NCI-H2081 treated with DMSO at 0.1 percent for 48 hours (cell line): ENCODE measurements at regions not wholly inside any gene's neighbourhood (a gene's known extent, or its start where the extent isn't known, plus 50 kb on each side); places are given as distances from the start of the nearest gene placed in this dataset.

Source experiments
- DNase-seq: peaks from one replicate; lab custom pipeline; 2025; lab: John Stamatoyannopoulos, UW

DNA sequence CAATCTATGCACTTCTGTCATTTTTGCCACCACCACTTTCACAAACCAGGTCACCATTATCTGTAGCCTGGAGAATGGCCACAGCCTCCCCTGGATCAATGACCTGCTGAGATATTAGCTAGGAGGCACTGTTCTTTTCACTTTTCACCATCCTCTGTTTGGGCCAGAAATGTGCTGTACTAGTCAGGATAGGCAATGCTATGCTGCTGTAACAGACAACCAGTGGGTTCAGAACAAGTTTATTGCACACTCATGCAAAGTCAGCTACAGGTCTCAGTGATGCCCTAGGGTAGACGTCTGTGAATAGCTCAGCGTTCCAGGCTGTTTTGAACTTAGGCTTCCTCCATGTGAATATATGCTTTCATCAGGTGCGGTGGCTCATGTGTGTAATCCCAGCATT, 231.5 kb downstream of the SUDS3 start:
- no peak for DNase-seq

DNA sequence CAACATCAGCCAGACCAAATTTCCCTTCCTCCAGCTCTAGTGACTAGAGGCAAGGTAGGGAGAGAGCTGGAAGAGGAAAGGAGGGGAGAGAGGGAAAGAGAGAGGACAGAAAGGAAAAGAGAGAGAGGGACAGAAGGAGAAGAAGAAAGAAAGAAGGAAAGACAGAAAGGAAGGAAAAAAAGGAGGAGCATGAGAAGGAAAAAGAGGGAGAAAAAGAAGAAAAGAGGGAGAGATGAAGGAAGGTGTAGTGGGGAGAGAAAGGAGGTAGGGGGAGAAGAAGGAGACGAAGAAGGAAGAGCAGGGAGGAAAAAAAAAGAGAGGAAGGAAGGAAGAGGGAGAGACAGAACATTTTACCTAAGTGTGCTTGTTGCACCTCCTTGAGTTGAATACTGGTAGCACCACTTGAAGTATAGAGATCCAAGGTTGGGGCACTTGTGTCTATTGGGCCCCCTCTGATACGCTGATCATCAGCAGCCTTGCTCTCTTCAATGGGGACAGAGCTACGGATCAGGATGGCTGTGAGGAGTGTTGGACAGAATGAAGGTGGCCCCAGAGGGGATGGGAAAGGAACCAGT, 232.5 kb downstream of the SUDS3 start:
- DNase-seq: no peak

DNA sequence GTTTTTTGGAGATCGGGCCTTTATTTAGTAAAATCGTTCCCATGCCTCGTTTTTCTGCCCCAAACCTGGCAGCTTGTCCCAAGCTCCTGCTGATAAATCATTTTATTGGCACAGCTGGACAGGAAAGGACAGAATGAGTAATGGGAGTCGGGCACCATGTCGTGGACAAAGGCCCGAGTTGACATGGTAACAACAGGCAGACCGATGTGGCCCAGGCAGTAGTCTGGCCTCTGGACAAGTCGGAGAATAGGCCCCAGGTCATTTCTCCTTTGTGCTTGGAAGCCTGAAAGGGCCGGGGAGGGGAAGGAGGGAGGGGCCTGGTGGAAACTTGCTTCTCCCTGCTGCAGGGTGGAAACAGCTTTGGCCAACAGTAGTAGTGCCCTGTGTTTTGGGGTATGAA, 234.9 kb downstream of the SUDS3 start:
- no peak for DNase-seq

DNA sequence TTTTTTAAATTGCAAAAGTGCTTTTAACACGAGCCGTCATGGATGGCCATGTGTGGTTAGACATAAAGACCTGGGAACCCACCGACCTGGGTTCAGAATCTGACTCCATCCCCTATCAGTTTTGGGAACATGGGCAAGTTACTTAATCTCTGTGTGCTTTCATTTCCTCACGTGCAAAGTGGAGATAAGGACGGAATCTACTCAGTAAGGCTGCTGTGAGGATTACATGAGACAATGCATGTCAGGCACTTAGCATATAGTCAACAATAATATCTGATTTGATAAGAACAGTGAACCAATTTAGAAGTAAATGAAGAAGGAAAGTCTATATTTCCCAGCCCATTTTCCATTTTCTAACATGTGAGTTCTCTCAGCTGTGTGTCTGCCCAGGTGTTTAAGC, 235.4 kb downstream of the SUDS3 start:
- DNase-seq: no peak

DNA sequence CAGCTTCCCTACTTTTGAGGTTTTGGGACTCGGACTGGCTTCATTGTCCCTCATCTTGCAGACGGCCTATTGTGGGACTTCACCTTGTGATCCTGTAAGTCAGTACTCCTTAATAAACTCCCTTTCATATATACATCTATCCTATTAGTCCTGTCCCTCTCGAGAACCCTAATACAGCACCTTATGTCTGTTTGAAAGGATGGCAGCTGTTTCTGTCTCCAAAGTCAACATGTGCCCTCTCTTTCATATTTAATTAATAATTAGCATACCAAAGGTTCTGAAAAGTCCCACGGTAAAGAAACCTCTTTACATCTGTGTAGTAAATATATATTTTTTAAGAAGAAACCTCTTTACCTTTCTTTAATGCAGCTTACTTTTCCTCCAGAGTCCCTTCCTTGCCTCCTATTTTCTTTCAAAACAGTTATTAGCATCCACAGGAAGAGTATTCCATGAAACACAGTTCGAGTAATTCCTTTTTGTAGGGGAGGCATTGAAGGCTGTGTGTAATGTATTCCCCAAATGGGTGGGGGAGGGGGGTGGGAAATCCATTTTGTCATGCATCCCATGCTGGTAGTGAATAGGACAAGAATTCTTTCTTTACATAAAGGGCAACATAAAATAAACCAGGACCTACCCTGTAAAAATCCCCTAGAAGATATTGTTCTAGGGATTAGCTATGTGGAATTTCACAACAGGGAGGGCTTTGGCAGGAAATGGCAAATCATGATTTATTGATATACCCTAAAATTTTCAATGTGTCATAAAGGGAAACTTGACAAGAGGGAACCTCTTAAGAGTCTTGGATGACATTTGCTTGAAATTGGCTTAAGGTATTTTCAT, 241.5 kb downstream of the SUDS3 start:
- no peak for DNase-seq

DNA sequence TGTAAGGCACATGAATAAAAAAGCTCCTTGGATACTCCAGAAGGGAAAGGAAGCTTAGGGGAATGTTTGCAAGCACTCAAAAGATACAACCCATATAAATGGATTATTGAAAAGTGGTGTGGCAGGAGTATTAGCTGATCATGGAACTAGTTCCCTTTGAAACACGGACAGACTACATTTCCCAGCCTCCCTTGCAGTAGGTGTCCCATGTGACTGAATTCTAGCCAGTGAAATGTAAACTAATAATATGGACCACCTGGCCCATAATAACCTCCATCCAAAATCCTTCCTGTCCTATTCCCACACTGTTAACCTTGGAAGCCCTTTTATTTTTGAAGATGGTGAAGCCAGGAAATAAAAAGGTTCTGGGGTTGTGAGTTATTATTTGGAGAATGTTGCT, 242.3 kb downstream of the SUDS3 start:
- no peak for DNase-seq

DNA sequence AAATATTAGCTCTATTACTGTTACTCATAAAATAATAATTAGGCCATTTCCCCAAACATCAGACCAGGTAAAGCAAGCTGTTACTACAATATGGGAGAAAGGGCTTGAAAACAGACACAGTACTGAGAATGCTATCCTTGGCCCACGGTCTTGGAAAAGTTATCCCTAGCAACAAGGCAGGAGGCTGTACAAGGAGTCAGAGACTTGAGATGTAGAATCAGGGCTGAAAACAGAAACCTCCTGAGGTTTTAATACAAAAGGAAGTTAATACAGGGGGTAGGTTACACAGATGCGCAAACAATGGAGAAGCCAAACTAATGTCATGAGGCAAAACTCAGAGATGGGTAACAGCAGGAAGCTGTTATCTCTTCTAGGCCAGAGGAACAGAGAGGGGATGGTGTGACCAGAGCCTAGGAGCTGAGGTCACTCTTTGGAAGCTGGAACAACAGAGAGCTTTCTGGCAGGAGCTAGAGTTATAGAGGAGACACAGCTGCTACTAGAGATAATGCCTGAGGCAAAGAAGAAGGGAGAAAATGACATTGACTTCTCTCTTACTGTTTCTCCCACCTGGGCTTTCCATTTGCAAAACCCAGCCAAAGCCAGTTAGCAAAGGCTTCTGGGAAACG, 248.8 kb downstream of the SUDS3 start:
- DNase-seq: no peak

DNA sequence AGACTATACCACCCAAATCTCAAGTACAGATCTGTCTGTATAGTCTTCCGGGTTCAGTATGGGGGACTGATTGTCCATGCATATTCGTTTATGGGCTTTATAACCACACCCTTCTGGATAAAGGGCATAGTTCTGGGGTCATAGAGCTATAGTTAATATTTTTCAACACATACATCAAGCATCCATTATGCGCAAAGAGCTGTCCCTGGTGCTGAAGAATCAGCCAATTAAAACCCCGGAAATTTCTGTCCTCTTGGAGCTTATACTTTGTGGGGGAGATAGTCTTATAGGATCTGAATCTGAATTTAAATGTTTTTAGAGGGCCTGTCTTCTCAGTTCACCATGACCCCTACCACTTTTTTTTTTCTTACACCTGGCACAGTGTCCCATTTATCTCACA, 256.7 kb downstream of the SUDS3 start:
- DNase-seq: no peak

DNA sequence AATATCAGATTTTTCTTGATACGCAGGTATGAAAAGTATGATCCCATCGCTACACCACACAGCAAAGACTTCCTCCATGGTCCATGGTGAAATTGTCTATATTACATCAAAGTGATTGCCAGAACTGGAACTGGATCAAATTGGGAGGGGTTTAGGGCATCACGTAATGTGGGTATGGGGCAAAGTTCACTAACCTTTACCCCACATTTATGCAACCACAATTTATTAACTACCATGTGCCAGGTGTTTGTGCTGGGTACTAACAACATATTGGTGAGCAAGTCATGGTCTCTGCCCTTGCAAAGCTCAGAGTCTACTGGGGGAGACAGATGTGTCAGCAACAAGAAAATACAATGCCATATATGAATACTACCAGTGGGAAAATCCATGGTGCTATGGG, 258.9 kb downstream of the SUDS3 start:
- DNase-seq: no peak

DNA sequence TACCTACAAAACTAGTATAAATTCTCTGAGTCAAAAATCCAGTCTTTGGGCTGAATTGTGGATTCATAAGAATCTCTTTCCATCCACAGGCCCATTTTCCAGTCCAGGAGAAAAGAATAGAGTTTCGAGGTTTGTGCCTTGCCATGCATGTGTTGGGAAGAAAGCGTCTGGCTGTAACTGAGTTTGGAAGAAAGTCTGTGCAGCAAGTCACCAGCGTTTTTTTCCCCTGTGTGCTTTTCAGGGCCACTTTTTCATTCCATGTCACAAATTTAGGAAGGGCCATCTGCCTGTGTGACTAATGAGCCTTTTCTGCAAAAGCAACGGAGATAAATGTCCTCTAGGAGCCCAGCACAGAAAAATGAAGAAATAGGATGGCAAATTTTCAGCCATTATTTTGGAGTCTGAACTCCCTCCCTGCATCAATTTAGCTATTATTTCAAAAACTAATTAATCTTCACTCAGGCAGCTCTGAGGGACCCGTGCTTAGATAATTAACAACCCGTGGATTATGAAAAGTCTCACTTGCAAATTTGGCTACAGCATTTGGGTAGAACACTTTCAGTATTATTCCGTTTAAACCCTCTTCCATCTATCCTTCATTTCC, 261.5 kb downstream of the SUDS3 start:
- no peak for DNase-seq

DNA sequence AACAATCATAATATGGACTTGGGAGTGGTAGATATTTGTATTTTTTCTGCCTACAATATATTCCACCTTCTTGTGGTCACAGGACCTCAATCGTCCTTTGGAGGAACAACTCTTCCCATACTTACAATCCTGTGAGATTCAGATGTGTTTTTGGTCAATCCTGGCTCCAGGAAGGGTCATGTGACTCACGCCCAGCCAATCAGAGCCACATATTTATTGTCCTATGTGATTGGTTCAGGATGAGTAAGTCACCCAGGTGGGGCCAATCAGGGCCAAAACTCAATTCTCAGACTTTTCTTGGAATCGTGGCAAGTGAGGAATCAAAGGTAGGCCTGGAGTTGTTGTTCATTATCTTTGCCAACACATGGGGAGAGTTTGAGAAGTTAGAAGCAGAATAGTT, 264.9 kb downstream of the SUDS3 start:
- DNase-seq: no peak

DNA sequence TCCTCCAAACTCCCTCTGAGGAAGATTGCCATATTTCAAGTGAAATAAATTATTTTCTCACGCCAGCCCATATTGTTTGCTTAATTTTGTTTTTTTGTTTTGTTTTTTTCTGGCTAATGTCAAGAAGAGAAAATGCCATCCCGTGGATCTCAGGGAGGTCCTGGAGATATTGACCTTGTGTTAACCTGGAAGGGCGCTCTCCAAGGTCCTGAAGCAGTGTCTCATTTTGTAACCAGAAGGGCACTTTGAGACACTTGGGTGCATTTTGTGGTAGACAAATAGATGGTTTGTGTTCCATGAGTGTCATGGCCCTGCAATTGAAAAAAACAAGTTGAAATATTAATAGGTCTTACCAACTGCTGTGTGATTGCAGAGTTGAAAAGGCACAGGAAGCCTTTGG, 268.9 kb downstream of the SUDS3 start:
- no peak for DNase-seq

DNA sequence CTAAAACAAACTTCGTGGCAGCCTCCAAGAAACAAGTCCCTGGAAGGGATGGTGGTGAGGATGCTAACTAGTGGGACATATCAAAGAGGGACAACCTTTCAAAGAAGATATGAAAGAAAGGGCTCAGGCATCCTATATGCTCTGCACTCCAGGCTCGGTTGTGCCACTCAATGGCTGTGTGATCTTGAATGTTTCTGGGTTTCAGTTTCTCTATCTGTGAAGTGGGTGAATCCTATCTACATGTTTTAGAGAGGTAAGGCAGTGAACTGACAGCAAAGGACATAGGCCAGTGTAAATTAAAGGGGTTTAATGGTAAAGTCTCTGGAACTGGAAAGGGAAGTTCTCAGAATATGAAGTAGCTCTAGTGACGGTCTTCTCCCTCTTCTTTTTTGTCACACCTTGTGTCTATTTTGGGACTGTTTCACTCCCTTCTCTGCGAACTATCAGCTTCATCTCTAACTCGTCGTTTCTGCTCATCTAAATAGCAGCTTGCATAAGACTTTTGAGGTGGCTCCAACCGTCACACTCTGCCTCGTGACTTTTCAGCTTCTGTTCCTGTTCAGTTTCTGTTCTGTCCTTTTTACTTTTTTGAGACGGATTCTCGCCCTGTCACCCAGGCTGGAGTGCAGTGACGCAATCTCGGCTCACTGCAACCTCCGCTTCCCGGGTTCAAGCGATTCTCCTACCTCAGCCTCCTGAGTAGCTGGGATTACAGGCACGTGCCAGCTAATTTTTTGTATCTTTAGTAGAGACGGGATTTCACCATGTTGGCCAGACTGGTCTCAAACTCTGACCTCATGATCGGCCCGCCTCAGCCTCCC, 273.6 kb downstream of the SUDS3 start:
- no peak for DNase-seq

DNA sequence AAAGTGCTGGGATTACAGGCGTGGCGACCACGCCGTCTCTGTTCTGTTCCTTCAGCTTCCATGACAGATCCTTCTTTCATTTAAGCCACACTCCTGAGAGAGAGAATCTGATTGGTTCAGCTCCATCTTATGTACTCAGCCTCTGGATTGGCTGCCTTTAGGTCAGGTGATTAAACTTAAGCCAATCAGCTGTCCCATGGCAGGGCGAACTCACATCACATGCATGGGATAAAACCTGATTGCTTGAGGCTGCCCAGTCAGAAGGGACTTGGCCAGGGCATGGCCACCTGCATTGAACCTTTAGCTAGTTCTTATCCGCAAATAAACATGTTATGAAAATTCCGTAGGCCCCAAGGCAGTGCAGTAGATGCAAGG, 274.2 kb downstream of the SUDS3 start:
- no peak for DNase-seq

DNA sequence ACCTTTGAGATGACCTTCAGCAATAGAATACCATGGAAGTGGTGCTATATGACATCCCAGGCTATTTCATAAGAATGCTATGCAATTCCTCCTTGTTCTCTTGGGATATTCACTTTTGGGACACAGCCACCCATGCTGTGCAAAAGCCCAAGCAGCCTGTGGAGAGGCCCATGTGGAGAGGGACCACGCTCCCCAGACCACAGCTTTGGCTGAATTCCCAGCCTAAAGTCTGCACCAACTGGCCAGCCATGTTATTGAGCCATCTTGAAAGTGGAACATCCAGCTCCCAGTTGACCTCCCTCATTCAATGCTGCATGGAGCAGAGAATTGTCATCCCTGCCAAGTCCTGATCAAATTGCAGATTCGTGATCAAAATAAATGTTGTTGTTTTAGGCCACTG, 275.1 kb downstream of the SUDS3 start:
- no peak for DNase-seq

DNA sequence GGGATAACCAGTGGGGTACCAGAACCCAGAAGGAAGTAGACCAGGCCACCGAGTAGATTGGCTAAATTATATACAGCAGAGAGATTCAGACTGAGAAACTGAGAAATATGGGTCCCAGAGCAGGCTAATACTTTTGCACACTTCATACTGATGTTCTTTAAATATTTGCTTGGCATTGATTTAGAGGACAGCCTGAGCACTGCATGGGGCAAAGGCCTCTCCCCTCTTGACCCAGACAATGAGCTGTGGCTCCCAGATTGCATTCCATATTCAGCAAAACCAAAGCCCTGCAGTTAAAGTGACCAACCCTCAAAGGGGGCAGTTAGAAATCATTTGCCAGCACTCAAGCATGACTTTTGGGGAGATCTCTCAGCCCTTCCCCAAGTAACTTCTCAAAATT, 279.2 kb downstream of the SUDS3 start:
- DNase-seq: no peak

DNA sequence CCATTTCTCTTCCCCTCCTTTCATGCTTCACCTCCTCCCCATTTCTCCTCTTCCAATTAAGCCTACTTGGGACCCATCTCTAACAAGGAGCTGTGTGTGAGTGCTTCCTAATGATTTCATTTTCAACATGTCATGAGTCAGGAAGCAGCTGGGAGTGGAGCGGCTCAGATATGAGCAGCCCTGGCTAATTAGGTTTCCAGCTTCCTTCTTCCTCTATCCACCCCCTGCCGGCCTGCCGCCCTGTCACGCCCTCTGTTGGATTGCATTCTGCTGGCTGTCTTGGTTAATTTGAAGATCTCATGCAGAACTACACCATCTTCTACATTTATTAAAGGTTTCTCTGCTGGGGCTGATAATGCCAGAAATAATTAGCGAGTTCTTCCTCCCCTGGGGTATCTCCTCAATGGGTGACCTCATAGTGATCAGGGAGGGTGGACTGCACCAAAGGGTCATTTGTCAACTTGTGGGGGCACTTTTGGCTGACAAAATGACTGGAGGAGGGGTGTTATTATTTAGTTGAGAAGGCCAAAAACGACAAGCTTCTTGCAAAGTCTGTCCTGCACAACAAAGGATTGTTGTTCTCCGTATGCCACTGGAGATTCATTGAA, 300.9 kb upstream of the SRRM4 start:
- DNase-seq: no peak

DNA sequence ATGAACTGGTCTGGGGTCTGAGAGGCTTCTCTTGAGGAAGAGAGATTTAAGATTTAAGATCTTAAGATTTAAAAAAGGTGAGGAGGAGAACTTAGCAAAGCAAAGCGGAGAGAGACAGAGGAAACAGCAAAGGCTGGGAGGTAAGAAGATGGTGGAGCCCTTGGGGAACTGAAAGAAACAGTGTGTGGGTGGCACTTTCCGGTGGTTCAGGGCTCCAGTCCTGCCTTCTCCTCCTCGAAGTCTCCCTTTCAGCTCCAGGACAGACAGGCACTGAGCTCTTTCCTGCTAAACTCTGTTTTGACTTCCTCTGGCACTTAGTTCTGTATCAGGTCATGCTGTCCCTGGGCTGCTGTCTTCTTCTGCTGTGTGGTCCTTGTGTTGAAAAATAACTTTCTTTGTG, 298.7 kb upstream of the SRRM4 start:
- DNase-seq: no peak

DNA sequence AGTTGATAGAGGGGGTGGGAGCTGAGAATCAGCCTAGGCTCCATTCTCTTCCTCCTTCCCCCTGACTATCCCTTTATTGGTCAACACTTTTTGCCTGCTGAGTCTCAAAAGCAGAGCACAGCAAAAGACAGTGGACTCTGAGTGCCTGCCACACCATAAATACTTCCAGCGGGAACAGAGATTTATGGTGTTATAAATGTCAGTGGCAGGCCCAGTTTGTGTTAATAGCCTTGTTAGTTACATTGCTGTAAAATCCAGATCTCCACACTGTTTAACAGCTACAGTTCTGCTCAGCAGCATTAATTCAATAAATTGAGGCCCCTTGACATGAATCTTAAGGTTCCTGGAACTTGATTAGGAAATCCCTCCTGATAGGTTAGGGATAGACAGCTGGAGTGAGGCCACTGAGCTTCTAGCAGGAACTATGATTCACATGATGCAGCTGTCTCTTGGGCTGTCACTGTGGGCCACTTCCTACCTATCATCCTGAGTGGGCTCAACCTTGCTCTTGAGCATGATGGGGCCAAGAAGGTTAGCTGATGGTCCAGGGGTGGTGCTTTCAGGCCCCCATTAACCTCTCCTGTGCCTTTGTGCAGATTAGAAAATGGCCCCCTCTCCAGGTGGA, 295.2 kb upstream of the SRRM4 start:
- DNase-seq: no peak

DNA sequence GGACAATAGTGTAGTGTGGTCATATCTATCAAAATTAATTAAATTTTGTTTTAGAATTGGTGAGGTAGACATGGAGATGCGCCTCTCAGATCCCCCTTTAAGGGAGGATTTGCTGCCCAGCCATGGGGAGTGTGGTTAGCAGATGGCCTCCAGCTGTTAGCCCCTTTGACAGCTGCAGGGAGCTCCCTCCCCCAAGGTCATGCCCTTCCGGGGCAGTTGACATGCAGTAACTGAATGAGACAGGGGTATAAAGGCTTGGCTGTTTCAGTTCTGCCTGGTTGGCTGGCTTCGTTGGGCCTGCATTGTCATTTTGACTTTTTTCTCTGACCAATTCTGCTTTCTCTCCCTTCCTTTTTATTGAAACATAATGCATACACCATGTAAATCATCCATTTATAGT, 291.5 kb upstream of the SRRM4 start:
- no peak for DNase-seq

DNA sequence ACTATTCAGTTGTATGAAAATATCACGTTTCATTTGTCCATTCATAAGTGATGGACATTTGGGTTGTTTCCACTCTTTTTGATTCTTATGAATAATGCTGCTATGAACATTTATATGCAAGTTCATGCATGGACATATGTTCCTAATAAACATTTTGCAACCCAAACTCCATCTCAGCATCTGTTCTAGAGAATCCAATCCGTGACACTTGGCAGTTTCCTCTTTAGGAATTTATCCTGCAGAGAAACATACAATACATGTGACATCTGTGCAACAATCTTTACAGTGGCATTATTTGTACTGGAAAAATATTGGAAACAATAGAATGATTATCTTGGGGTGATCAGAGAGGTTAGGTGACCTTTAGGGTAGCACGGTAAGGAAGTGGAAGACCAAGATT, 290.8 kb upstream of the SRRM4 start:
- no peak for DNase-seq
